Stimulated activated CD4-positive, alpha-beta T cell treated with anti-CD3 and anti-CD28 coated beads, Interleukin-4, amount 100 ng/mL, for 4 hours (primary cell): ENCODE measurements at regions not wholly inside any gene's neighbourhood (a gene's known extent, or its start where the extent isn't known, plus 50 kb on each side); places are given as distances from the start of the nearest gene placed in this dataset.

Source experiments
- DNase-seq, 2 experiments: peaks; one replicate each; pipeline ENCODE4 v3.0.0-alpha.2; 2020

DNA sequence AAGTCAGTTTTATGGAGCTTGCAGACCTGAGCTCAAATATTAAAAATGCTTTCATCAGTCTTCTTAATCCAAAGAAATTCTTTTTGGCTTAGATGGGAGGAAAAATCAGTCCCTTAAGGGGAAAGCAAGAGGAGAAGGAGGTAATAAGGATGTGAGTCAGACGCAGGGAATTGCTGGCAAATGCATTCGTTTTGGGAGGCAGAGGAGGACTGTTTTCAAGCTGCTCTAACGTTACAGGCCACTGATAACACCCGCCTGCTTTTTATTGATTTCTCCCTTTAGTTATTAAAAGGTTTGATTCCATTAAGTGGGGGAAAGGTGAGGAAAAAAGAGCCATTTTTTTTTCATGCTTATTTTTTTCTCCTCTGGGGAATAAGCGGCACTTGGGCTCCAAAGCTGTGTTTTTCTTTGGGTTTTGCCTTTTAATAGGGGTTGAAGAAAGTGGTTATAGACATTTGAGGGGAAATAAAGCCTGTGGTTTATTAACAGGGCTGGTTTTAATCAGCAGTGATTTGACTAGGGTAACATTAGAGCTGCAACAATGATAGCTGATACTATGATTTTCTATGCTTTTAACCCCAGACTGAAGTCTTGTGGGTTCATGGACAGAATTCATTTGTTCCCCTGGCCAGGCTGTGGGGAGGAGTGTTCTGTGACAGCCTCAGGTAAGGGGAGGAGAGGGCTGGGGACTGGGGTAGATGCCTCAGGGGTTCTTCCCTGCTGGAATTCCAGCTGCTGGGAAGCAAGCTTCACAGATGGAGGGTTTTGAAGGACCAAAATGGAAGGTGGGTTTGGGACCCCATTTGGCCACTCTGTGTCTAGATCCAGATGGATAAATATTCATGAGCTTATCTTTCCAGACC, 225.2 kb downstream of the GAS1 start:
- no peak for DNase-seq

GRCh38 chr9:86721226-86721781, 226.0 kb downstream of the GAS1 start:
- DNase-seq, result no peak

DNA sequence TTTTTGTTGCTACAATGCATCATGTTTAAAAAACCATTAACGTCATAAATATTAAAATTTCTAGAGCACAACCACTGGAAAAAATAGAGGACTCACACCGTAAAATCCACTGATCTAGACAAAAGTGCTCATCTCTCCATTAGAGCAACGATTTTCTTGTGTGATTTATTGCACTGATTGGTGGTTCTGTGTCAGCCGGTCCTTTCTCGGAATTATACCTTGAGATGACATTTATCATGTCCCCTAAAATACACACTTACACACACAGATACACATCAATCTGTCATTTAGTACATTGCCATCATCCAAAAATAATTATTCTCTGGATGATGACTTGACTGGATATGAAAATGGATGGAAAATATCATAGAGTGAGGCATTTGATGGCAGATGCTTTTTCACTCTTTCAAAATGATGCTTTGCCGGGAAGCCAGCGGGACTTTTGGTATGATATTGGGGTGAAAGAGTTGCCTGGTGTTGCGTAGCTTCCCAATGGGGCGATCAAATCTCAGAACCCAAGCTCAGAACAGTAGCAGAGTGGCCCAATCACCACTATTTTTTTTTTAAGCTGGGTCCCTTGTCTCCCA, 226.6 kb downstream of the GAS1 start:
- no peak for DNase-seq

- no peak for DNase-seq
These were observed 228.8 kb downstream of the GAS1 start for GRCh38 chr9:86718388-86719049.

- DNase-seq, result no peak
These were observed 230.9 kb downstream of the GAS1 start for GRCh38 chr9:86716326-86716922.

DNA sequence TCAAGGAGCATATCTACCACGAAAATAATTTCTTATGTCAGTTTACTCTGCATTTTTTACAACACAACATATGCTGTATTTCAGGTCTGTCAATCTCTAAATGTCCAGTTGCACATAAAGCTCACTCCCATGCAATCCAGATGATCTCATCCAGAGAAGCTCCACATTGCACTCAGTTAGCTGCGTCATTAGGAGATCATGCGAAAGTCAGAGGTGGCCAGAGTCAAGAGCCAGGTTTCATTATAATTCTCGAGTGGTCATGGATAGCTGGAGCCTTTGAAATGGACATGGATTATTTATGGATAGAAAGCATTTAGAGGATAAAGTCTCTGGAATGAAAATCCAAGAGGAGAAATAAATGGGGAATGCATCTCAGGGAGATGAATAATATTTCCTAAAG, 232.3 kb downstream of the GAS1 start:
- DNase-seq, result no peak

GRCh38 chr9:86713970-86714369, 233.3 kb downstream of the GAS1 start:
- no peak for DNase-seq

DNA sequence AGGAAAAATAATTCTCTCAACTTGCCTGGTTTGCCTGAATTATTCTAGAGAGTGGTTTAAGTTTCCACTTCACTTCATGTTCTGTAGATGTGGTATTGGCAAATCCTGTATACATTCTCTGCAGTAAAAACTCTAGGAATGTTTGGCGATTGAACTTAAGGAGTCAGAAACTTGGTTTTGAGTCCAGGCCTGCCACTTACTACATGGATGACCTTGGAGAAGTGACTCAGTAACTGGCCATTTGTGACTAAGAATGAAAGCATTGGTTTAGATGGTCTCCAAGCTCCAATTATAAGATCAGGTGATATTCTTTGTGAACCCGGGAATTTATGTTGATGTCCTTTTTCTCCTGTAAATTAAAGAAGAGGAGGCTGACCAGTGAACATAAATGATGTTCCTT, 233.8 kb downstream of the GAS1 start:
- DNase-seq, result no peak

GRCh38 chr9:86708918-86709835, 238.1 kb downstream of the GAS1 start:
- no peak for DNase-seq

DNA sequence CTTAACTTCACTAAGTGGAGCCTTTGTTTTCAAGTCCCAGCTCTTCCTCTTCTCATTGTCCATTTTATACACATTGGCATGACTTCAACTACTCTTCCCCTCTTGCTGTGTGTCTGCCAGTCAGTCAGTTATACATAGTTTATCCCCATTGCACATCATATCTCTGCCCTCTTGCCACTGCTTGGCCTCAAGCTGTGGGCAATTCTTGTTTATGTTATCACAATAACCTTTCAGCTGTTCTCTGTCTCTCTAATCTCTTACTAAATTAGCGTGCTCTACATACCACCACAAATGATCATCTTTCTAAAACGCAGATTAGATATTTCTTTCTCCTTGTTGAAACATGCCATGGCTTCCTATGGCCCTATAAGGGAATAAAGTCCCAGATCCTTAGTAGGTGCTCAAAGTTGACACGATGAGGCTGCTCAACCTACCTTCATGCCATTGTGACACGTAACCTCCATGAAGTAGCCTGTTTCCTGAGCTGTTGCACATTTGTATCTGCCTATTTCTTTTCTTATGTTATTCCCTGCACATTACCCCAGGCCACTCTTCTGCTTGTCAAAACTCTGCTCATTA, 239.3 kb downstream of the GAS1 start:
- DNase-seq, result no peak

DNA sequence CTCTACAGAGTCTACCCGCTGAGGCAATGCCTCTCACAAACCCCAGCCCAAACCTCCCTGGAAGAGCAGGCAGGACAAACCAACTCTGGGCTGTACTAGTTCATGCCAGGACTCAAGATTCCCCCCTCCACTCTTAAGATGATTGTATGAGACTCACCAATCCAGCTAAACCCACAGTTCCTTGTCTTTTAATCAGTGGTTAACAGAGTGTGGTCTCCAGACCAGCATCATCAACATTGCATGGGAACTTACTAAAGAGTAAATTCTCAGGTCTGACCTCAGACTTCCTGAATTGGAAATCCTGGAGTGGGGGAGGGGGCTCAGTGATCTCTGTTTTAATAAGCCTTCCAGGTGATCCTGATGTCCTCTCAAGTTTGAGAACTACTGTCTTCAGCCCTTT, 240.9 kb downstream of the GAS1 start:
- no peak for DNase-seq

DNA sequence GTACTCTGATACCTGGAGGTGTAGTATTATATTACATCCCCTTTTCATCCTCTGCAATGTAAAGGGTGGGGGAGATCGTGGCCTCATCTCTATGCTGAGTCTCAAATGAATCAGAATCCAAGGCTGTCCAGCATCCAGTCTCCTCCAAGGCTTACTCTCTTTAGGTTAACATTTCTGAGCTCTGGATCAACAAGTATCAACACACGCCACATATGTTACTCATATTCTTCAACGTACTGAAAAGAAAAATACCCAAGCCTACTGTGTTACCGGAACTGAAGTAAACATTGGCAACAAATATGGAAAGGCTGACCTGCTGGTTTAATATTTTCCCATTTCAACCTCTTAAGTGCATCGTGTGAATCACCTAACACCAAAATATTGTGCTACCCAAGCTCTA, 241.8 kb downstream of the GAS1 start:
- DNase-seq, result no peak

DNA sequence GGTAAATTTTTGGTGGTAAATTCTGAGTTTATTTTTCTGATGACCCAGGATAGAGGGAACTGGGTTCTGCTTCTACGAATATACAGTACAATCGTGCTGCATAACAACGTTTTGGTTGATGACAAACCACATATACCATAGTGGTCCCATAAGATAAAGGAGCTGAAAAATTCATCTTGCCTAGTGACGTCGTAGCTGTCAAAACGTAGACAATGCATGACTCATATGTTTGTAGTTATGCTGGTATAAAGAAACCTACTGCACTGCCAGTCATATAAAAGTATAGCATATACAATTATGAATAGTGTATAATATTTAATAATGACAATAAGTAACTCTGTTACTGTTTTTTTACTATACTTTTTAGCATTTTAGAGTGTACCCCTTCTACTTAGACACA, 244.0 kb downstream of the GAS1 start:
- DNase-seq, result no peak

- DNase-seq, result no peak
These were observed 246.7 kb downstream of the GAS1 start for GRCh38 chr9:86700629-86701028.

- DNase-seq, result no peak
These were observed 249.3 kb downstream of the GAS1 start for GRCh38 chr9:86697999-86698398.

DNA sequence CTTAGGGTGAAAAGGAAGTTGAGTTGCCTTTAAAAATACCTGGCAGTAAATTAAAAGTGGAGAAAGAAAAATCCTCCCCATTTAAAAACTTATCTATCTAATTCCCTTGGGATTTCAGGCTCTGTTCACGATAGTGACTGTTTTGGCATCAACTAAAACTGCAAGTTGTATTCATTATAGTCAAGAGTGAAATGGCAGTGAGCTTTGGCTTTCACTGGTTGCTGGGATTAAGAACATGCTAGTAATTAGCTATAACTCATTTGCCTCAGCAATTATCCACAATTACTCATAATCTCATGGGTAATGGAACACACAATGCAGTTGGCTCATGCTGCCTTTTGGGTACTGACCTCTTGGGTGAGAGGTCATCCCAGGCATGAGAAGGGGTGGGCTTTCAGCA, 250.1 kb downstream of the GAS1 start:
- no peak for DNase-seq

DNA sequence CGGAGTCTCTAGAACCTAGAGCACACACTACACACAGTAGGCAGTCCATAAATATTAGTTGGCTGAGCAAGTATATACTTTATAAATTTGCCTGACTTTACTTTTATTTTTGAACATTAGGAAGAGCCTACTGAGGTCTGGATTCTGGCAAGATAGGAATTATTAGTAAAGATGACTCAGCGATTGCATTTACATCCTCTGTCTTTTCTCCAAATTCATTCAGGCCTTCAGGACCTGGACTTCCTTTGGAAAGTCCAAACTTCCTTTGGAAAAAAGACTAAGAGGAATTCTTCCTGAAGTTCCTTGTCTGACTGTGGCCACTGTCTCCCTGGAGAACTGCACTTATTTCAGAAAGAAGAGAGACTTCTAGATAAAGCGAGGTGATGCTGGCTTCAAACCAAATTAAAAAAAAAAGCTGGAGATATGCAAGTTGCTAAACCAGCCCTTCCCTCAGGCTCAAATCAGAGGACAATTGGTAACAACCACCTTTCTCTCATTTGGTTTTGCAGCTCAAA, 251.3 kb downstream of the GAS1 start:
- DNase-seq, result no peak

- DNase-seq, result no peak
These were observed 257.3 kb downstream of the GAS1 start for GRCh38 chr9:86690034-86690433.

- DNase-seq, result no peak
These were observed 259.5 kb downstream of the GAS1 start for GRCh38 chr9:86687788-86688187.

GRCh38 chr9:86685556-86685955, 261.8 kb downstream of the GAS1 start:
- no peak for DNase-seq

GRCh38 chr9:86684148-86684547, 263.2 kb downstream of the GAS1 start:
- DNase-seq, result no peak

DNA sequence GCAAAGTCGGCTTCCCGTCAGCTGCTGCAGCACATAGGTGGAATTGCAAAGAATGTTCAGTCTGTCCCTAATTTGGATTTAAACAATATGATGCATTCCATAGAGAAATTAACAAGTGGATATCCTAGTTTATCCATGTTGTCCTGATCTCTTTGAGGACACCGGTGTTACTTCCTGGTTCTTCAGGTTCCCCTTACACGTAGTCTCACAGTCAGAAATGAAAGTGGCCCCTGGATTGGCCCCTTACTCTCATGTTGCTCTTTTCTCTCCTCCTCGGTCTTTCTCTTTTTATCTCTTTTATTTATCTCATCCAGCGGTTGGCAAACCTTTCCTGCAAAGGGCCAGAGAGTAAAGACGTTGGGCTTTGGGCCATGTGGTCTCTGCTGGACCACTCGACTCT, 265.1 kb downstream of the GAS1 start:
- no peak for DNase-seq
